ENCODE measurements at regions not wholly inside any gene's neighbourhood (a gene's known extent, or its start where the extent isn't known, plus 50 kb on each side); places are given as distances from the start of the nearest gene placed in this dataset.

DNA sequence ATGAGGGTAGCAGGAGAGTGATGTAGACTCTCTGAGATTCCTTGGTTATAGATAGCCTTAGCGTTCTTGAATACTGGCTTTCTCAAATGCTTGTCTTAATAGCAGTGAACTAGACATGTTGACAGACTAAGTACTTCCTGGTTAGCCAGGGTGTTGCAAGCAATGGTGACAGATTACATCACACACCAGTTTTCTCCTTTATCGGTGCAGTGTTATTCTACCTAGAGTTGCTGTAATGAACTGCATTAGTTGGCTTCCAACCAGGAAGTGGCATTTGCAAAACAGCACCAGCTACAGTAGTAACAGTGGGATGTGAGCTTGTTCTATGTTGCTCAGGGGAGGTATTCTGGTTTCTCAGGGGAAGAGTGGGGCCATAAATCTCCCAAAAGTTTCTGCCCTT, 582.2 kb upstream of the DDX18 start:
- TF ChIP-seq, protein P1, sequence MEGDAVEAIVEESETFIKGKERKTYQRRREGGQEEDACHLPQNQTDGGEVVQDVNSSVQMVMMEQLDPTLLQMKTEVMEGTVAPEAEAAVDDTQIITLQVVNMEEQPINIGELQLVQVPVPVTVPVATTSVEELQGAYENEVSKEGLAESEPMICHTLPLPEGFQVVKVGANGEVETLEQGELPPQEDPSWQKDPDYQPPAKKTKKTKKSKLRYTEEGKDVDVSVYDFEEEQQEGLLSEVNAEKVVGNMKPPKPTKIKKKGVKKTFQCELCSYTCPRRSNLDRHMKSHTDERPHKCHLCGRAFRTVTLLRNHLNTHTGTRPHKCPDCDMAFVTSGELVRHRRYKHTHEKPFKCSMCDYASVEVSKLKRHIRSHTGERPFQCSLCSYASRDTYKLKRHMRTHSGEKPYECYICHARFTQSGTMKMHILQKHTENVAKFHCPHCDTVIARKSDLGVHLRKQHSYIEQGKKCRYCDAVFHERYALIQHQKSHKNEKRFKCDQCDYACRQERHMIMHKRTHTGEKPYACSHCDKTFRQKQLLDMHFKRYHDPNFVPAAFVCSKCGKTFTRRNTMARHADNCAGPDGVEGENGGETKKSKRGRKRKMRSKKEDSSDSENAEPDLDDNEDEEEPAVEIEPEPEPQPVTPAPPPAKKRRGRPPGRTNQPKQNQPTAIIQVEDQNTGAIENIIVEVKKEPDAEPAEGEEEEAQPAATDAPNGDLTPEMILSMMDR (IDR thresholded peaks at IDR 0.05; ENCODE audit: insufficient read depth, low read depth, low read length) = no peak
- TF ChIP-seq EZH2 (IDR thresholded peaks at IDR 0.05; ENCODE audit: insufficient read depth, low read length) = no peak
